H1 (cell line): ENCODE measurements at regions not wholly inside any gene's neighbourhood (a gene's known extent, or its start where the extent isn't known, plus 50 kb on each side); places are given as distances from the start of the nearest gene placed in this dataset.

ENCODE experiments used
- CTCF ChIA-PET: fragments of 300-600 bp; sonication (Branson Sonifier 250); formaldehyde crosslinking; loops from one replicate; lab custom pipeline; 2021; ENCODE audit not compliant: partially characterized antibody; lab: Charles Lee
- POLR2A ChIA-PET: fragments of 300-600 bp; sonication (Branson Sonifier 250); formaldehyde crosslinking; loops from one replicate; lab custom pipeline; 2021; ENCODE audit warnings: inconsistent platforms; ENCODE audit not compliant: partially characterized antibody; lab: Charles Lee
- DNase-seq, 2 experiments: peaks; one replicate each; pipeline versions ENCODE4 v3.0.0 to v3.0.0-alpha.2; 2010 to 2022; ENCODE audit warnings: low spot score in 2 of 2, low read depth in 1 of 2, mixed read lengths in 1 of 2
- FAIRE-seq: peaks from 2 replicates; lab custom pipeline; 2011; peaks lifted over from hg19 to GRCh38; lab: Jason Lieb, UNC
- H2AFZ ChIP-seq: 2 replicates; pipeline ENCODE4 v1.8.1; 2012; ENCODE audit warnings: low read length, inconsistent platforms
- H2AK5ac ChIP-seq: 2 replicates; pipeline ENCODE4 v1.6.1; 2013; ENCODE audit warnings: low read depth, low read length
- H2BK120ac ChIP-seq: replicated peaks from 2 replicates; pipeline ENCODE3; 2013; ENCODE audit warnings: low read depth, low read length, inconsistent platforms
- H2BK12ac ChIP-seq: 2 replicates; pipeline ENCODE4 v1.6.1; 2013; ENCODE audit warnings: low read depth, low read length
- H2BK15ac ChIP-seq: 2 replicates; pipeline ENCODE4 v1.6.1; 2013; ENCODE audit warnings: low read length
- H2BK20ac ChIP-seq: 2 replicates; pipeline ENCODE4 v1.6.1; 2013; ENCODE audit warnings: low read length
- H2BK5ac ChIP-seq: 2 replicates; pipeline ENCODE4 v1.6.1; 2013; ENCODE audit warnings: low read depth, low read length
- H3K14ac ChIP-seq: 2 replicates; pipeline ENCODE4 v1.6.1; 2013; ENCODE audit warnings: inconsistent platforms; ENCODE audit not compliant: insufficient read length
- H3K18ac ChIP-seq: 2 replicates; pipeline ENCODE4 v1.6.1; 2013; ENCODE audit warnings: low read length; ENCODE audit errors: extremely low read depth
- H3K23ac ChIP-seq: 2 replicates; pipeline ENCODE4 v1.6.1; 2013; ENCODE audit warnings: inconsistent platforms; ENCODE audit not compliant: insufficient read length
- H3K23me2 ChIP-seq: 2 replicates; pipeline ENCODE4 v1.6.1; 2013; ENCODE audit warnings: low read depth, low read length
- H3K27ac ChIP-seq: 2 replicates; pipeline ENCODE4 v1.6.1; 2011; ENCODE audit warnings: low read depth, low read length, inconsistent platforms
- H3K27me3 ChIP-seq, 4 experiments: replicated peaks in 1 of 4; 1 replicate in 1 of 4; 2 replicates in 3 of 4; pipeline versions ENCODE4 v1.6.1 to v1.8.1; 2011 to 2013; ENCODE audit warnings: low read length in 3 of 4, mild to moderate bottlenecking in 3 of 4, inconsistent platforms in 2 of 4, mixed read lengths in 2 of 4, moderate library complexity in 1 of 4; ENCODE audit not compliant: control insufficient read depth in 3 of 4, insufficient read depth in 3 of 4; ENCODE audit errors: extremely low read depth in 1 of 4
- H3K36me3 ChIP-seq, 4 experiments: 2 replicates each; pipeline versions ENCODE4 v1.6.1 to v1.8.1; 2011 to 2013; ENCODE audit warnings: mild to moderate bottlenecking in 4 of 4, low read length in 3 of 4, moderate library complexity in 2 of 4, control low read depth in 1 of 4, inconsistent platforms in 1 of 4; ENCODE audit not compliant: insufficient read depth in 4 of 4, control insufficient read depth in 2 of 4
- H3K4ac ChIP-seq: replicated peaks from 2 replicates; pipeline ENCODE3; 2013; ENCODE audit warnings: low read length, low read depth, mixed read lengths, inconsistent platforms; ENCODE audit not compliant: insufficient read length
- H3K4me1 ChIP-seq, 4 experiments: replicated peaks in 1 of 4; 1 replicate in 1 of 4; 2 replicates in 3 of 4; pipeline versions ENCODE4 v1.6.1 to v1.8.1; 2011 to 2013; ENCODE audit warnings: low read length in 3 of 4, inconsistent platforms in 2 of 4, mixed read lengths in 1 of 4; ENCODE audit not compliant: insufficient read depth in 4 of 4, control insufficient read depth in 3 of 4
- H3K4me2 ChIP-seq, 2 experiments: 2 replicates each; pipeline versions ENCODE4 v1.6.1 to v1.8.1; 2011 to 2013; ENCODE audit warnings: low read depth in 2 of 2, low read length in 2 of 2, control low read depth in 1 of 2, inconsistent platforms in 1 of 2, mild to moderate bottlenecking in 1 of 2; ENCODE audit not compliant: insufficient read depth in 1 of 2
- H3K4me3 ChIP-seq, 4 experiments: fragments of 200-600, 300-600 bp in 1 of 4; sonication (generic), shearing (Covaris generic), sonication (Bioruptor Twin) in 1 of 4; 2 replicates each; pipeline versions ENCODE4 v1.5.1 to v1.8.1; 2011 to 2016; ENCODE audit warnings: low read length in 4 of 4, low read depth in 3 of 4, control low read depth in 2 of 4, inconsistent platforms in 2 of 4, mild to moderate bottlenecking in 2 of 4, mixed read lengths in 1 of 4, moderate library complexity in 1 of 4; ENCODE audit not compliant: insufficient read depth in 2 of 4; ENCODE audit errors: extremely low read depth in 1 of 4
- H3K56ac ChIP-seq: replicated peaks from 2 replicates; pipeline ENCODE3; 2013; ENCODE audit warnings: low read depth, mild to moderate bottlenecking, mixed read lengths, low read length, inconsistent platforms; ENCODE audit not compliant: insufficient read length
- H3K79me1 ChIP-seq: 2 replicates; pipeline ENCODE4 v1.6.1; 2013; ENCODE audit warnings: low read depth, low read length, control low read depth
- H3K79me2 ChIP-seq, 2 experiments: 2 replicates each; pipeline versions ENCODE4 v1.6.1 to v1.8.1; 2012 to 2013; ENCODE audit warnings: low read length in 2 of 2, mild to moderate bottlenecking in 2 of 2, inconsistent platforms in 1 of 2; ENCODE audit not compliant: insufficient read depth in 2 of 2, control insufficient read depth in 1 of 2
- H3K9ac ChIP-seq, 4 experiments: replicated peaks in 1 of 4; 1 replicate in 1 of 4; 2 replicates in 3 of 4; pipeline versions ENCODE4 v1.6.1 to v1.8.1; 2011 to 2013; ENCODE audit warnings: low read depth in 3 of 4, low read length in 3 of 4, control low read depth in 2 of 4, mild to moderate bottlenecking in 2 of 4, moderate library complexity in 2 of 4, inconsistent platforms in 1 of 4; ENCODE audit errors: extremely low read depth in 1 of 4
- H3K9me3 ChIP-seq, 2 experiments: 2 replicates each; pipeline versions ENCODE4 v1.6.1 to v1.8.1; 2012 to 2013; ENCODE audit warnings: mild to moderate bottlenecking in 2 of 2, moderate library complexity in 2 of 2, control low read depth in 1 of 2, inconsistent platforms in 1 of 2, low read depth in 1 of 2, low read length in 1 of 2, mixed read lengths in 1 of 2; ENCODE audit not compliant: insufficient read depth in 2 of 2
- H4K20me1 ChIP-seq, 2 experiments: replicated peaks in 1 of 2; 2 replicates each; pipeline versions ENCODE3 to v1.8.1; 2011 to 2013; ENCODE audit warnings: inconsistent platforms in 2 of 2, low read length in 2 of 2, mild to moderate bottlenecking in 1 of 2; ENCODE audit not compliant: insufficient read depth in 2 of 2, control insufficient read depth in 1 of 2
- H4K5ac ChIP-seq: 2 replicates; pipeline ENCODE4 v1.6.1; 2013; ENCODE audit warnings: low read length, low read depth, mixed read lengths, inconsistent platforms; ENCODE audit not compliant: insufficient read length
- H4K8ac ChIP-seq: 2 replicates; pipeline ENCODE4 v1.8.0; 2013; ENCODE audit warnings: mild to moderate bottlenecking, moderate library complexity, low read length, inconsistent platforms; ENCODE audit not compliant: insufficient read depth; ENCODE audit errors: extremely low read depth
- H4K91ac ChIP-seq: replicated peaks from 2 replicates; pipeline ENCODE3; 2013; ENCODE audit warnings: low read length, mixed read lengths, inconsistent platforms; ENCODE audit not compliant: insufficient read length
- CTCF ChIP-seq, 3 experiments: IDR thresholded peaks; 1 replicate in 2 of 3; 2 replicates in 1 of 3; pipeline versions ENCODE4 v1.5.1 to v1.6.1; 2011; ENCODE audit warnings: low read length in 3 of 3, mild to moderate bottlenecking in 3 of 3, inconsistent platforms in 2 of 3, low read depth in 1 of 3, moderate library complexity in 1 of 3; ENCODE audit not compliant: insufficient read depth in 1 of 3; ENCODE audit errors: control extremely low read depth in 1 of 3
- WGBS, 2 experiments: shearing (Covaris generic) in 1 of 2; methylation state at CpG; one replicate each; pipeline versions ENCODE4 v1.1.6 to v1.1.7; 2013 to 2015; ENCODE audit warnings: low lambda C conversion rate in 2 of 2, mixed read lengths in 2 of 2, inconsistent platforms in 1 of 2, low coverage in 1 of 2, missing lambda C conversion rate in 1 of 2; ENCODE audit not compliant: insufficient replicate concordance in 2 of 2, insufficient coverage in 1 of 2, insufficient read length in 1 of 2; ENCODE audit errors: extremely low coverage in 1 of 2, missing lambda C conversion rate in 1 of 2; 5-methylcytosine and 5-hydroxymethylcytosine counted together

GRCh38 chr12:105640761-105641160 lies 310.3 kb downstream of the C12orf75 start:
- Histone ChIP-seq H3K4me3 (no peak overlapping the region), H4K20me1 (no peaks in the 10 kb centered on the region), H2BK15ac (no peak overlapping the region), H2BK20ac (no peak overlapping the region), H2BK5ac (no peak overlapping the region), H3K4me1 (no peaks in the 10 kb centered on the region), H4K8ac (no peak overlapping the region), H3K23me2 (no peaks in the 10 kb centered on the region), H3K23ac (no peak overlapping the region), H3K27me3 (no peaks in the 10 kb centered on the region), H3K9ac (no peak overlapping the region), H3K9me3 (peaks cover 0 to 10% of the 10 kb centered on the region in 2 experiments; a peak in 3 of 4 replicates), H3K4me2 (no peak overlapping the region), H4K91ac (no peak overlapping the region), H3K27ac (no peak overlapping the region), H3K18ac (no peak overlapping the region), H3K4ac (no peak overlapping the region), H3K14ac (no peak overlapping the region), H3K56ac (no peak overlapping the region), H2BK120ac (no peak overlapping the region), H2AFZ (no peak overlapping the region), H3K36me3 (no peaks in the 10 kb centered on the region), H2BK12ac (no peak overlapping the region), H3K79me2 (no peaks in the 10 kb centered on the region), H4K5ac (no peak overlapping the region), H3K79me1 (no peaks in the 10 kb centered on the region), H2AK5ac (no peak overlapping the region)
- ChIA-PET CTCF (interaction anchor here (0.6 to 1.2 kb wide), 4 partner anchors 19 to 493 kb away, joined by 3 to 4 read pairs (median 3); no protein-coding TSS in a partner anchor), POLR2A (no interaction called here)
- WGBS, 2 experiments = 75% methylated on average over 1 of the region's 1 CpG; no CpG with 5 or more reads in 1 of the 2 experiments
- TF ChIP-seq CTCF (IDR thresholded peaks at IDR 0.05; ENCODE audit: control extremely low read depth in 1 of 3, insufficient read depth in 1 of 3, low read depth in 1 of 3, low read length in 3 of 3) = no peak
- FAIRE-seq (no peak), DNase-seq (no peak)
